ENCODE measurements at regions not wholly inside any gene's neighbourhood (a gene's known extent, or its start where the extent isn't known, plus 50 kb on each side); places are given as distances from the start of the nearest gene placed in this dataset.

GRCh38 chr12:111076611-111077451 lies 156.5 kb upstream of the MYL2 start:
- ATAC-seq (no peak), DNase-seq (ENCODE audit: low spot score) (no peak)
- intact Hi-C loops (cut with DNase I): no loop called here

- intact Hi-C loops (cut with DNase I): no loop called here
- ATAC-seq (no peak), DNase-seq (ENCODE audit: low spot score) (no peak)
These were observed 155.8 kb upstream of the MYL2 start for GRCh38 chr12:111076199-111076598.

GRCh38 chr12:111074965-111075364 lies 154.6 kb upstream of the MYL2 start:
- DNase-seq (ENCODE audit: low spot score) (no peak), ATAC-seq (no peak)
- intact Hi-C loops (cut with DNase I): no loop called here

GRCh38 chr12:111074559-111074958 lies 154.2 kb upstream of the MYL2 start:
- no peak for ATAC-seq
- DNase-seq (ENCODE audit: low spot score): no peak
- intact Hi-C loops (cut with DNase I): no loop called here

- intact Hi-C loops (cut with DNase I): no loop called here
- ATAC-seq: no peak
- DNase-seq (ENCODE audit: low spot score): no peak
These were observed 153.0 kb upstream of the MYL2 start for GRCh38 chr12:111073370-111073769.

- DNase-seq (ENCODE audit: low spot score): no peak
- intact Hi-C loops (cut with DNase I): no loop called here
These were observed 151.9 kb upstream of the MYL2 start for GRCh38 chr12:111072299-111072698.

GRCh38 chr12:111069886-111070285 lies 149.5 kb upstream of the MYL2 start:
- ATAC-seq (no peak), DNase-seq (ENCODE audit: low spot score) (no peak)
- intact Hi-C loops (cut with DNase I): no loop called here

More at GRCh38 chr12:111072299-111072698, 151.9 kb upstream of the MYL2 start:
- no peak for ATAC-seq

GRCh38 chr12:111068290-111068689 lies 147.9 kb upstream of the MYL2 start:
- no peak for ATAC-seq
- intact Hi-C loops (cut with DNase I): no loop called here

GRCh38 chr12:111067498-111067897 lies 147.1 kb upstream of the MYL2 start:
- intact Hi-C loops (cut with DNase I): no loop called here
- ATAC-seq (no peak), DNase-seq (ENCODE audit: low spot score) (no peak)

More at GRCh38 chr12:111068290-111068689, 147.9 kb upstream of the MYL2 start:
- no peak for DNase-seq (ENCODE audit: low spot score)

GRCh38 chr12:111066744-111067437 lies 146.5 kb upstream of the MYL2 start:
- DNase-seq (ENCODE audit: low spot score): no peak
- intact Hi-C loops (cut with DNase I): no loop called here
- no peak for ATAC-seq

GRCh38 chr12:111064982-111065381 lies 144.6 kb upstream of the MYL2 start:
- intact Hi-C loops (cut with DNase I): no loop called here
- DNase-seq (ENCODE audit: low spot score) (no peak), ATAC-seq (no peak)

GRCh38 chr12:111064154-111064553 lies 143.8 kb upstream of the MYL2 start:
- intact Hi-C loops (cut with DNase I): no loop called here
- DNase-seq (ENCODE audit: low spot score) (no peak), ATAC-seq (no peak)

GRCh38 chr12:111063295-111064026 lies 143.1 kb upstream of the MYL2 start:
- DNase-seq (ENCODE audit: low spot score) (no peak), ATAC-seq (no peak)
- intact Hi-C loops (cut with DNase I): no loop called here

GRCh38 chr12:111057701-111058425 lies 137.5 kb upstream of the MYL2 start:
- no peak for ATAC-seq
- DNase-seq (ENCODE audit: low spot score): no peak
- intact Hi-C loops (cut with DNase I): no loop called here

- DNase-seq (ENCODE audit: low spot score) (no peak), ATAC-seq (no peak)
- intact Hi-C loops (cut with DNase I): no loop called here
These were observed 136.5 kb upstream of the MYL2 start for GRCh38 chr12:111056618-111057521.

- intact Hi-C loops (cut with DNase I): no loop called here
- no peak for DNase-seq (ENCODE audit: low spot score)
- no peak for ATAC-seq
These were observed 135.0 kb upstream of the MYL2 start for GRCh38 chr12:111055181-111055880.

GRCh38 chr12:111048991-111049390 lies 128.6 kb upstream of the MYL2 start:
- intact Hi-C loops (cut with DNase I): no loop called here
- ATAC-seq (no peak), DNase-seq (ENCODE audit: low spot score) (no peak)

- no peak for DNase-seq (ENCODE audit: low spot score)
- intact Hi-C loops (cut with DNase I): no loop called here
These were observed 126.5 kb upstream of the MYL2 start for GRCh38 chr12:111046896-111047295.

More at GRCh38 chr12:111046896-111047295, 126.5 kb upstream of the MYL2 start:
- no peak for ATAC-seq

All from sciatic nerve (tissue), 2 donors.